Prostate gland (tissue), 2 donors: ENCODE measurements at regions not wholly inside any gene's neighbourhood (a gene's known extent, or its start where the extent isn't known, plus 50 kb on each side); places are given as distances from the start of the nearest gene placed in this dataset.

Experiments
- POLR2AphosphoS5 ChIP-seq: sonication (generic); formaldehyde crosslinking; IDR thresholded peaks from one replicate; pipeline ENCODE4 v1.6.1; 2017; ENCODE audit warnings: antibody characterized with exemption
- TF ChIP-seq, protein P1 (sequence below), 4 experiments: fragments of 200-600 bp in 2 of 4; fragments of 450-650 bp in 2 of 4; sonication (generic) in 2 of 4; IDR thresholded peaks; 1 replicate in 3 of 4; 2 replicates in 1 of 4; pipeline ENCODE4 v1.5.1; 2016 to 2019; ENCODE audit warnings: antibody characterized with exemption in 4 of 4, mild to moderate bottlenecking in 2 of 4, moderate library complexity in 2 of 4

DNA sequence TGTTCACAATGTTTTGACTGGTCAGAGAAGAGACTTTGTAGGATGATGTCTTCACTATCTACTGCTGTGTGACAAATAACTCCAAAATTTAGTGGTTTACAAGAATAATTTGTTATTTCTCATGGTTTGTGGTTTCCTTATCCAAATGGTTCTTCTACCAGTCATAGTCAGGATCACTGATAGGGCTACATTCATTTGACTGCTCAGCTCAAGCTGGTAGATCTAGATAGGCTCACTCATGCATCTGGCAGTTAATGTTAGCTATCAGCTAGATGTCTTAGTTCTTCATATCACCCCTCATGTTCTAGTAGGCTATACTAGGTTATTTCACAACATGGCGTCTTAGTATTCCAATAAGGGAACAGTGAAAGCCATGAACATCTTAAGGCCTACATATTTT lies 131.0 kb downstream of the ID4 start:
- TF ChIP-seq, protein P1, sequence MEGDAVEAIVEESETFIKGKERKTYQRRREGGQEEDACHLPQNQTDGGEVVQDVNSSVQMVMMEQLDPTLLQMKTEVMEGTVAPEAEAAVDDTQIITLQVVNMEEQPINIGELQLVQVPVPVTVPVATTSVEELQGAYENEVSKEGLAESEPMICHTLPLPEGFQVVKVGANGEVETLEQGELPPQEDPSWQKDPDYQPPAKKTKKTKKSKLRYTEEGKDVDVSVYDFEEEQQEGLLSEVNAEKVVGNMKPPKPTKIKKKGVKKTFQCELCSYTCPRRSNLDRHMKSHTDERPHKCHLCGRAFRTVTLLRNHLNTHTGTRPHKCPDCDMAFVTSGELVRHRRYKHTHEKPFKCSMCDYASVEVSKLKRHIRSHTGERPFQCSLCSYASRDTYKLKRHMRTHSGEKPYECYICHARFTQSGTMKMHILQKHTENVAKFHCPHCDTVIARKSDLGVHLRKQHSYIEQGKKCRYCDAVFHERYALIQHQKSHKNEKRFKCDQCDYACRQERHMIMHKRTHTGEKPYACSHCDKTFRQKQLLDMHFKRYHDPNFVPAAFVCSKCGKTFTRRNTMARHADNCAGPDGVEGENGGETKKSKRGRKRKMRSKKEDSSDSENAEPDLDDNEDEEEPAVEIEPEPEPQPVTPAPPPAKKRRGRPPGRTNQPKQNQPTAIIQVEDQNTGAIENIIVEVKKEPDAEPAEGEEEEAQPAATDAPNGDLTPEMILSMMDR (IDR thresholded peaks at IDR 0.05) = no peak
- no peak for TF ChIP-seq POLR2AphosphoS5
